ENCODE measurements at regions not wholly inside any gene's neighbourhood (a gene's known extent, or its start where the extent isn't known, plus 50 kb on each side); places are given as distances from the start of the nearest gene placed in this dataset.

GRCh38 chr2:20108655-20109396 lies 57.4 kb upstream of the LAPTM4A start:
- Histone ChIP-seq H3K56ac (replicated peaks; ENCODE audit: insufficient read length, low read depth, low read length) (no peak overlapping the region), H3K14ac (ENCODE audit: insufficient read length) (no peak overlapping the region), H4K91ac (replicated peaks; ENCODE audit: insufficient read length, low read length) (no peak overlapping the region), H3K36me3 (ENCODE audit: control insufficient read depth in 2 of 4, insufficient read depth in 4 of 4, low read length in 3 of 4) (no peaks in the 10 kb centered on the region), H2AK5ac (ENCODE audit: low read depth, low read length) (no peak overlapping the region), H2BK15ac (ENCODE audit: low read length) (no peak overlapping the region), H3K9me3 (ENCODE audit: insufficient read depth in 2 of 2, low read depth in 1 of 2, low read length in 1 of 2) (no peaks in the 10 kb centered on the region), H3K4ac (replicated peaks; ENCODE audit: insufficient read length, low read depth, low read length) (no peak overlapping the region), H4K20me1 (replicated peaks in 1 of 2; ENCODE audit: control insufficient read depth in 1 of 2, insufficient read depth in 2 of 2, low read length in 2 of 2) (no peaks in the 10 kb centered on the region), H3K4me3 (ENCODE audit: extremely low read depth in 1 of 4, insufficient read depth in 2 of 4, low read depth in 3 of 4, low read length in 4 of 4) (no peak overlapping the region), H3K9ac (replicated peaks in 1 of 4; ENCODE audit: extremely low read depth in 1 of 4, low read depth in 3 of 4, low read length in 3 of 4) (no peak overlapping the region), H2BK120ac (replicated peaks; ENCODE audit: low read depth, low read length) (no peak overlapping the region), H3K4me2 (ENCODE audit: insufficient read depth in 1 of 2, low read depth in 2 of 2, low read length in 2 of 2) (no peak overlapping the region), H3K27ac (ENCODE audit: low read depth, low read length) (no peak overlapping the region), H2BK12ac (ENCODE audit: low read depth, low read length) (no peak overlapping the region), H2BK5ac (ENCODE audit: low read depth, low read length) (no peak overlapping the region), H4K8ac (ENCODE audit: extremely low read depth, insufficient read depth, low read length) (no peak overlapping the region), H2AFZ (ENCODE audit: low read length) (no peak overlapping the region), H3K23ac (ENCODE audit: insufficient read length) (no peak overlapping the region), H2BK20ac (ENCODE audit: low read length) (no peak overlapping the region), H3K79me2 (ENCODE audit: control insufficient read depth in 1 of 2, insufficient read depth in 2 of 2, low read length in 2 of 2) (no peaks in the 10 kb centered on the region), H4K5ac (ENCODE audit: insufficient read length, low read depth, low read length) (no peak overlapping the region), H3K4me1 (replicated peaks in 1 of 4; ENCODE audit: control insufficient read depth in 3 of 4, insufficient read depth in 4 of 4, low read length in 3 of 4) (peaks cover 0 to 2% (median 0%) of the 10 kb centered on the region in 4 experiments; a peak in 1 of 7 replicates), H3K27me3 (replicated peaks in 1 of 4; ENCODE audit: control insufficient read depth in 3 of 4, extremely low read depth in 1 of 4, insufficient read depth in 3 of 4, low read length in 3 of 4) (peaks cover 0 to 5% (median 3%) of the 10 kb centered on the region in 4 experiments; a peak in 3 of 7 replicates), H3K23me2 (ENCODE audit: low read depth, low read length) (no peaks in the 10 kb centered on the region), H3K79me1 (ENCODE audit: low read depth, low read length) (no peaks in the 10 kb centered on the region), H3K18ac (ENCODE audit: extremely low read depth, low read length) (no peak overlapping the region)
- ChIA-PET POLR2A (ENCODE audit: partially characterized antibody) (interaction anchor here (1.1 kb wide), 1 partner anchor 13 kb away, joined by 3 read pairs; no protein-coding TSS in a partner anchor), CTCF (ENCODE audit: partially characterized antibody) (interaction anchor here (0.6 to 12.8 kb wide), 15 partner anchors 13 to 302 kb away, joined by 3 to 163 read pairs (median 4); no protein-coding TSS in a partner anchor)
- 91% methylated on average over 5 of the region's 5 CpGs; no CpG with 5 or more reads in 1 of the 2 experiments for WGBS, 2 experiments (ENCODE audit: extremely low coverage in 1 of 2, insufficient coverage in 1 of 2, insufficient read length in 1 of 2, insufficient replicate concordance in 2 of 2, low coverage in 1 of 2, low lambda C conversion rate in 2 of 2, missing lambda C conversion rate in 1 of 2)
- DNase-seq (ENCODE audit: low read depth in 1 of 2, low spot score in 2 of 2) (no peak), FAIRE-seq (no peak)
- TF ChIP-seq MAFK (IDR thresholded peaks at IDR 0.05; ENCODE audit: low read depth, low read length): no peak
- no peak for TF ChIP-seq BRCA1 (IDR thresholded peaks at IDR 0.05; ENCODE audit: low read depth, low read length)
- no peak for TF ChIP-seq EGR1 (IDR thresholded peaks at IDR 0.05; ENCODE audit: borderline replicate concordance, low read depth, low read length)
- no peak for TF ChIP-seq USF2 (IDR thresholded peaks at IDR 0.05; ENCODE audit: low read length)
- TF ChIP-seq RAD21 (IDR thresholded peaks at IDR 0.05 in 1 of 2, conservative IDR thresholded peaks at IDR 0.05 in 1 of 2; ENCODE audit: low read depth in 2 of 2, low read length in 2 of 2): no peak
- no peak for TF ChIP-seq YY1 (IDR thresholded peaks at IDR 0.05; ENCODE audit: low read depth, low read length)
- no peak for TF ChIP-seq JUN (IDR thresholded peaks at IDR 0.05; ENCODE audit: low read depth, low read length)
- TF ChIP-seq ZNF274 (IDR thresholded peaks at IDR 0.05; ENCODE audit: borderline replicate concordance, extremely low read depth, low read length): no peak
- TF ChIP-seq RXRA (IDR thresholded peaks at IDR 0.05; ENCODE audit: insufficient read depth, low read depth, low read length): no peak
- TF ChIP-seq KDM4A (IDR thresholded peaks at IDR 0.05; ENCODE audit: low read depth, low read length, severe bottlenecking): no peak
- TF ChIP-seq TCF12 (IDR thresholded peaks at IDR 0.05; ENCODE audit: low read depth, low read length): no peak
